NCI-H2029 (cell line): ENCODE measurements at regions not wholly inside any gene's neighbourhood (a gene's known extent, or its start where the extent isn't known, plus 50 kb on each side); places are given as distances from the start of the nearest gene placed in this dataset.
A peak's percentile ranks its signal among the peaks of the same experiment; 100 is the strongest.
"Not testable (repeated sequence)": the region's sequence is repeated elsewhere in the genome, so short reads cannot be mapped to it uniquely, and the experiment has no call there.

Source experiments
- DNase-seq: peaks from one replicate; lab custom pipeline; 2025; lab: John Stamatoyannopoulos, UW

DNA sequence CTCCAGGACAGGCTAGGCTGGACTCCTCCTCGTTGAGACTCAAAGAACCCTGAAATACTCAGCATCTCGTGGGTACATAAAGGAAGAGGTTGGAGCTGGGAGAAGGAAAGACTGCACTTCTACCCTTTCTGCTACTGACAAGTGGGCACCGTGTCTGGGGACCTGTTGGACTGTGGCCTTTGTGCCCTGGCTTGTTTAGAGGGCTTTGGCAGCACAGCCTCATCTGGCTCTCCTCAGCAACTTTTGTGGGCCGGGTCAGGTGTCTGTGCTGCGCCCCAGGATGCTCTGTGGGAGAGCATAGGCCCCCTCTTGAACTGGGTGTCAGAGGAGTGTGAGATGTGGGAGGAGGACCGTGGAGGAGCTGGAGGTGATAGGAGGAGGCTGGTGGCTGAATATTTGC, 142.4 kb downstream of the FCRL5 start:
- no peak for DNase-seq

GRCh38 chr1:157407917-157408525, 144.3 kb downstream of the FCRL5 start:
- no peak for DNase-seq

- no peak for DNase-seq
Measured at GRCh38 chr1:157407367-157407766, 144.9 kb downstream of the FCRL5 start.

DNA sequence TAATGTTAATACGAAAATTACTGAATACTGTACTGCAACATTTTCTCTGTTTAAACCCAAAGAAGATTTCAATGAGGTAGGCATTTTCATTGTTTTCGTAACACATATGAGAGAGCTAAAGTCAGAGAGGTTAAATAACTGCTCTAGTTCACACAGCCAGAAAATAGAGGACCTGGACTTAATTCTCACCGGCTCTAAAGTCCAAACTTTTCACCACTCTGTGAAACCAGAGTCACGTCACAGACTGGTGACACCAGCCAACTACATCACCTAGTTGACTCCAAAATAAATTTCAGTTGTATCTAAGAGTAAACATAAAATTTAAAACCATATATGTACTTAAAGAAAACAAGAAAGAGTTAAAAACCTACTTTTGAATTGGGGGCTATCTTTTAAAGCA, 146.7 kb downstream of the FCRL5 start:
- no peak for DNase-seq

DNA sequence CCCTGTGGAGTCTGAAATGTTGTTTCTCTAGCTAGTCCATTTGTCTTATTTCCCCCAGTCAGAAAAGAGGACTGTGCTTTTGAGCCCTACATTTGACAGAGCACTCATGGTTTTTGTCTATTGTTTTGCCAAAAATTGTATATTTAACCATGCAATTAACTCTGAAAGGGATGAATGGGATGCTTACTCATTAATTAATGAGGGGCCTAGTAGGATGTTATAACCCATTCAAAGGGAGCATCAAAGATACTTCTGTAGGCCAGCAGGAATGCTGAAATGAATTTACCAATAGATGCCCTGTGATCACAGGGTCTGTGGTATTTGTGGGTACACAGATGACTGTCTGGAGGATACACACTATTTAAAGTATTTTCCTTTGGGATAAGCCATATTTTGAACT, 147.7 kb downstream of the FCRL5 start:
- no peak for DNase-seq

DNA sequence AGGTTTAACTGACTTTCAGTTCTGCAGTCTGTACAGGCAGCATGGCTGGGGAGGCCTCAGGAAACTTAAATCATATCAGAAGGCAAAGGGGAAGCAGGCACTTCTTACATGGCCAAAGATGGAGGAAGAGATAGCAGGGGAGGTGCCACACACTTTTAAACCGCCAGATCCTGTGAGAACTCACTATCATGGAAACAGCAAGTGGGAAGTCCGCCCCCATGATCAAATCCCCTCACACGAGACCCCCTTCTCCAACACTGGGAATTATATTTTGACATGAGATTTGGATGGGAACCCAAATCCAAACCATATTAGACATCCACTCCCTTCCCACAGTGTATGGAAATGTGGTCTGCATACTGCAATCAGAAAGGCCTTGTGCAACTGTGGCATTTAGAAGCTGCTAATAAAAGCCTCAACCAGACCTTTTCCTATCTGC, 148.2 kb downstream of the FCRL5 start:
- no peak for DNase-seq

DNA sequence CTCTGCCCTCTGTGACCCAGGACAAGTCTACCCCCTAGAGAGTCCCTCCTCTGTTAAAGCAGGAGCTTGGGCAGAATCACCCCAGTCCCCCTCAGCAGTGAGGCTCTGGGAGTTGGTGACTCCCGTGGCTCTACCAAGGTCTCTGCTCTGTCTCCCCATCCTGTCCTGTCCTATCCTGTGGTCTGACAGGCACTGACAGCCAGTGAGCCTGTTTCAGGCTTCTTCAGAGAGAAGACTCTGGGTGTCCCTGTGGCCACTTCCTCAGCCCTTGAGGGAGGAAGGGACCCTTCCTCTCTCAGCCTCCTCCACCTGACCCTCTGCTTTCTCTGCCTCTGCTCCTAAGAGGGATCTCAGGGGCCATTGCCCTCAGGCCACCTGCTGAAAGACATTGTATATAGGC, 148.7 kb downstream of the FCRL5 start:
- DNase-seq, result no peak

GRCh38 chr1:157403203-157403602, 149.1 kb downstream of the FCRL5 start:
- DNase-seq, result peak; percentile 14

DNA sequence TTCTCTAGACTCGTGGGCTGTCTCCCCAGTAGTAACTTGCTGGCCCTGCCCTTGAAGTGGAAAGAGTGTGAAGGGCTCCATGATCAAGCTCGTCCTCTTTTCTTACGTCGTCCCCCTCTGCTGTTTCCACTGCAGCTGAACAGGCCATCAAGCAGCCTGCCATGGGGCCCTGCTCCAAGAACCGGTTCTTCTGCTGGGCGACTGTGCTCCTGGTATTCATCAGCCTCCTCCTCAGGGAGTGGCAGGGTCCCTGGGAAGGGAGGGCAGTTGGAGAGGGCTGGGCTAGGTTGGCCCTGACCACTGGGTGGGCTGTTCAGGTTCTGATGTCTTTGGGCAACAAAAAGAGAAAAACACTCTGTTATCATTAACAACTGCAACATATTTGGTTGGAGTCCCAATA, 151.5 kb downstream of the FCRL5 start:
- DNase-seq, result no peak

DNA sequence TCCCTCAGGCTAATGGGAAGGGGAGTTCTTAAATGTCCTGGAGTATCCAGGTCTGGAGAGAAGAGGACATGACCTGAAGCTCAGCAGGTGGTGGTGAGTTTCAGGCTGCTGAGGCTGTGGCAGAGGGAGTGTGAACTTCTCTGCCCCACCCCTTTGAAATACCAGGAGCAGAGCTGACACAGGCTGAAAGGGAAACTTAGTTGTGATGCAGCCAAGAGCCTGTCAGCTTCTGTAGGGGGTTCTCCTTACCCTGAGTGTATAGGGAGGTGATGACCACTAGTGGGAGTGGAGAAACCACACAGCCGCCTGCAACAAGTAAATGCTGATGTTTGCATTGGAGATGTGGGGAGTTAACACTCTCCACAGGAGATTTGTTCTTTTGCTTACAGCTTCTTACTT, 152.3 kb downstream of the FCRL5 start:
- no peak for DNase-seq

DNA sequence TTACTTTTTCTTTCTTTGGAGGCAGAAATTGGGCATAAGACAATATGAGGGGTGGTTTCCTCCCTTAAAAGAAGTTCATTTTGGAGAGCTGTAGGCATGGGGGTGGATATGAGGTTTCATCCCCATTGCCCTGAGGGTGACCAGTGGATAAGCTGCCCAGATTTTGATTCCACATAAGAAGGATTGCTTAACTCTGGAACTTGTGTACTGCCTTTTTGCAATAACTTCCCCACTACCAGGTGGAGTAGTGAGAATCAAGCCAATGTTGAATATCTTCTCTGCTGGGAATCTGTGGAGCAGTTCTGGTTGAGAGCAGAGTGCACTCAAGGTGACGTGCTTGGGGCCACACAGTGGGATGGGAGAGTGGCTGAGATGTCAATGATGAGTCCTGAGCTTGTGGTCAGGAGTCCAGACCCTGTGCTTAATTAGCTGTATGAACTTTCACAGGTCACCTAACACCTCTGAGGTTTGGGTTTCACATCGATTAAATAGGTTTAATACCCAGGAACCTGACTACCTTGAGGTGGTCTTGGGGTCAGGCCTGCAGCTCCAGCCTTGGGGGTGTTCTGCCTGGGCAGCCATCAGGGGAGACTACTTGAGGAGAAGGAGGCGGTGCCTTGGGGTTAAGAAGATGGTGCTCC, 152.9 kb downstream of the FCRL5 start:
- DNase-seq, result no peak

DNA sequence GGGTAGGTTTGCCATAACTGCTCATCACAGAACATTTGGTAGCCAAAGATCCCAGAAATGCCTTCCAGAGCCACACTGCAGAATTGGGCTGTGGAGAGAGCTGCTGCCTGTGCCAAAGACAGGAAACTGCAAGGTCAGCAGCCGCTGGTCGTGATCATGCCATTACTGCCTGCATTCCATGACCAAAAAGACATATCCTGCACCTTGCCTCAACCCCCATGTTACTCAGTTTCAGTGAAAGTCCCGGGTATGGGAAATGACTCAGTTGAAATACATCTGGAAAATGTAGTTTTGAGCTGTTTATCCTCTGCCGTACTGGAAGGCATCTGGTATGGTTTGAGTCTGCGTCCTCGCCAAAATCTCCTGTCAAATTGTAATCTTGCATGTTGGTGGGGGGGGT, 161.7 kb downstream of the FCRL5 start:
- no peak for DNase-seq

GRCh38 chr1:157388057-157388456, 164.3 kb downstream of the FCRL5 start:
- no peak for DNase-seq

DNA sequence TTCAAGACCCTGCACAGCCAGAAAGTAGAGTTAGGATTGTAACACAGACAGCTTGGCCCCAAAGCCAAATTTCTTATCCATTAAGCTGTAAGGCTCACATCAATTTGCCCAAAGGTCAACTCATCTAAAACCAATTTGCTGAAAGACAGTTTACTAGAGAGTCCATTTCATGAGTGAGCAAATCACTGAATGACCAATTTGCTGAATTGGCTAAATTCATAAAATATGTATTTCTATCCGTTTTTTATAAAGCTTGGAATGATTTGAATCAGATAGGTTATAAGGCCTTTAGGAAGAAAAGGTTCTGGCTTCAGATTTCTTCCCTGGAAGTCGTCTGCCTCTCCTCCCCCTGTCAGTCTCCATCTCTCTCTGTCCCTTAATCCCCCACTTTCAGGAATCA, 168.1 kb downstream of the FCRL5 start:
- no peak for DNase-seq

DNA sequence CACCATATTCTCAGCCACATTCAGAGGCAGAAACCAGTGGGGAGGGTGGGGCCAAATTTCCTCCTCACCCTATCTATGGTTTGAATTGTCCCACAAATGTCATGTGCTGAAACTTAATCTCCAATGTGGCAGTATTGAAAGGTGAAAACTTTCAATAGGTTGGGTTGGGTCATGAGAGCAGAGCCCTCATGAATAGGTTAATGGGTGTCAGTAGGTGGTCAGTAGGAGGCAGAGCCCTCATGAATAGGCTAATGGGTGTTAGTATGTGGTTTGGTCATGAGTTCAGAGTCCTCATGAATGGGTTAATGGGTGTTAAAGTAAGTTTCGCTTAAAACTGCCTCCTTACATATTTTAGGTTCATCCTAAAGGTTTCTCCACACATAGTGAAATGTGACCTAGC, 170.0 kb downstream of the FCRL5 start:
- DNase-seq, result no peak

GRCh38 chr1:157380523-157380922, 171.8 kb downstream of the FCRL5 start:
- no peak for DNase-seq

DNA sequence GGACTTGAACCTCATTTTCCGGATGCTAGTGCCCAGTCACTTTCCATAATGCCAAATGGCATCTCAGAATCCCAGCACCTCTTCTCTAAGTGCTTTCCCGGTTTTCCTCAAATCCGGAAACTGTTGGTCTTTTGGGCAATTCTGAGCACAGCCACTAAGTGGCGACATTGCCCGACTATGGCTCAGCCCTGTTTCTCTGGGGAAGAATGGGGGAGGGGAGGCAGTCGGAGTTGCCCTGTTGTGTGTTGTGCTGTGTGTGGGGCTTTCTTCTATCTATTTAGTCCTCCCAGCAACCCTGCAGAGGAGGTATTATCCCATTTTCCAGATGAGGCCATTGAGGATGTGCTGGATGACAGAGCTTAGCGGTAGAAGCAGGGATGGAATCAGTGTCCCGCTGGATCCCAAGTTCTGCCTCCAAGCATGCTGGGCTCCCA, 175.0 kb downstream of the FCRL5 start:
- peak; percentile 33 for DNase-seq

DNA sequence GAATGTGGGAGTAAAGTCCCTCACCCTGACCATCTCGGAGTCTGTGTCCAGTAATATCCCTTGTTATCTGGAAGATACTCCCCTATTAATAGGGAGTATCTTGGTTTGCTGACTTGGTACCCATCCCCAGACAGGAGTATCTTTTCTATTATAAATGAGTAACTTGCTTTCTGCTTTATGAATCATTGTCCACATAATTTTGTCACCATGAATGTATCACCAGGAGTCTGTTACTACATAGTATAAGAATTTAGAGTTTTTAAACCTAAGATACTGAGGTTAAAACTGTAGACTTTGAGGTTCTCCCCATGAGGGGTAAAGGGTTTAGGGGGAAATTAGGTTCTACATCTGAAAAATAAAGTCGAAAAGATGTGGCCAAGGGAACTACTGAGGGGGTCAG, 175.6 kb downstream of the FCRL5 start:
- DNase-seq, result no peak

GRCh38 chr1:157372311-157372710, 180.0 kb downstream of the FCRL5 start:
- not testable (repeated sequence) for DNase-seq

DNA sequence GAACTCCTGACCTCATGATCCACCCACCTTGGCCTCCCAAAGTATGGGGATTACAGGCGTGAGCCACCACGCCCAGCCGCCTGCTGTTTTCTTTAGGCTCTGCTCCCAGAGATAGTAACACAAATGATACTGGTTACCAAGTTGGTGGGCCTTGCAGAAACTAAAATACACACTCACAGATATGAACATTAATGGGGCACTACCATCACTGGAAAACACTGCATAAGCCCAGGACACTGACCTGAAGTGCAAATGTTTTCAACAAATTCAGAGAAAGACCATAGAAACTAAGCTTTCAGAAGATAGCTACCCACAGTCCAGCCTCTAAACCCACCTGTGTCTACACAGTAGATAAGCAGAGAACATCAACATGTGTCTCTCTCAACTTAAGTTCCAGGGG, 180.5 kb downstream of the FCRL5 start:
- DNase-seq, result no peak

DNA sequence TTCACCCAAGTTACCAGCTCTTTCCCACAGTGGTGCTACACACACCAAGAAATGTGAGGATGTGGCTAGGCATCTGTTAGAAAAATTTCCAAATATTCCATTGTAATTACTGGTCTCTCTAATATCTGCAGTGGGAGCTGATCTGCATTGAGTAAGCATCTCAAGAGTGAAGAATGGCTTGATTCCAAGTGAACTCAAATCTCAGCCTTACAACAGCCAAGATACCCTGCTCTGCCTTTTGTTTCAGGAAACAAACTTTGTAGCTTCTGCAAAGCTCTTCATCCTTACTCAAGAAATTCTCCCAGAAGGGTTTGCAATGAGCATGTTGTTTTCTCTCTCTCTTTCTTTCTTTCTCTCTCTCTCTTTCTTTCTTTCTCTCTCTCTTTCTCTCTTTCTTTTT, 181.1 kb downstream of the FCRL5 start:
- DNase-seq, result no peak

GRCh38 chr1:157370698-157371097, 181.6 kb downstream of the FCRL5 start:
- no peak for DNase-seq

- DNase-seq, result peak; percentile 31
Measured at GRCh38 chr1:157369808-157370521, 182.3 kb downstream of the FCRL5 start.
